Eye (tissue), 1 donor: ENCODE measurements at regions not wholly inside any gene's neighbourhood (a gene's known extent, or its start where the extent isn't known, plus 50 kb on each side); places are given as distances from the start of the nearest gene placed in this dataset.

Experiments
- DNase-seq: peaks from one replicate; pipeline ENCODE4 v3.0.0-alpha.2; 2015

DNA sequence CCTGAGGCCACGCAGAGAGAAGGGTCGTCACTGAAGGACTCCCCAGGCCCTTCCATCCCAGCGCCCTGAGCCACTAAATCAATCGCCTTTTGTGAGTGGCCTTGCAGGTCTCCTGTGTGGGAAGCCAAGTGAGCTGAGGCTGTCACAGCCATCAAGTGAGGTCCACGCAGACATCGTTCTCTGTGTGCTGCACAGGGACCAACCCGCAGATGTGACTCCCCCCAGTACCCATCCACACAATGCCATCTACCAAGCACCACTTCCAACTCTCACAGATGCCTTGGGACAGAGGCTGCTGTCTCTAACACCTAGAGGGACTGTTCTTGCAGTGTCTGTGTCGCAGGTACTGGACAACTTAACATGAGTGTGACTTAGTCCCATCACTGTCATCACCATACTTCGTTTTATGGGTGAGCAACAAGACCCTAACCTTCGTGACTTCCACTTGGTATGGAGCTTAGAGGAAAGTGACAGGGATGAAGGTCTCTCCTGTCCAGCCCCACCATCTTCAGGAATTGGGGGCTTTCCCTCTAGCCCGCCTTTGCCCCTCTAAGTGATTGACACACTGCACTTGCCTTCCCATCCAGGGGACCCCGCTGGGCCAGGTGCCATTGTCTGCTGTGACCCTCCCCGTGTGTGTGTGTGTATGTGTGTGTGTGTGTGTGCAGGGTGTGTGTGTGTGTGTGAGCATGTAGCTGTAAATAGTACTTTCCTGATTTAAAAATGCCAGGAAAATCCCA is 51.4 kb upstream of the TMEM72 start:
- DNase-seq, result no peak

- DNase-seq, result no peak
These were observed 50.1 kb upstream of the TMEM72 start for GRCh38 chr10:44860811-44861736.
